Type B pancreatic cell (in vitro differentiated cells): ENCODE measurements at regions not wholly inside any gene's neighbourhood (a gene's known extent, or its start where the extent isn't known, plus 50 kb on each side); places are given as distances from the start of the nearest gene placed in this dataset.

ENCODE experiments used
- DNase-seq: peaks from one replicate; pipeline ENCODE4 v3.0.0; 2021; ENCODE audit warnings: mixed read lengths; ENCODE audit not compliant: unreplicated experiment; ENCODE audit errors: extremely low spot score
- H3K27ac Mint-ChIP-seq: 2 replicates; pipeline ENCODE4 v1.8.0; 2021; ENCODE audit warnings: mild to moderate bottlenecking, mixed read lengths
- H3K27me3 Mint-ChIP-seq: 2 replicates; pipeline ENCODE4 v1.8.0; 2021; ENCODE audit warnings: mixed read lengths
- H3K36me3 Mint-ChIP-seq: 2 replicates; pipeline ENCODE4 v1.8.0; 2021; ENCODE audit warnings: mixed read lengths
- H3K4me1 Mint-ChIP-seq: one replicate; pipeline ENCODE4 v1.8.0; 2021; ENCODE audit warnings: mixed read lengths; ENCODE audit not compliant: unreplicated experiment
- H3K4me3 Mint-ChIP-seq: 2 replicates; pipeline ENCODE4 v1.8.0; 2021; ENCODE audit warnings: mild to moderate bottlenecking, mixed read lengths
- H3K9me3 Mint-ChIP-seq: 2 replicates; pipeline ENCODE4 v1.8.0; 2021; ENCODE audit warnings: mixed read lengths
- CTCF ChIP-seq: fragments of 200-600 bp; sonication (generic); conservative IDR thresholded peaks from 2 replicates; pipeline ENCODE4 v1.5.0; 2021; ENCODE audit warnings: antibody characterized with exemption, mild to moderate bottlenecking

DNA sequence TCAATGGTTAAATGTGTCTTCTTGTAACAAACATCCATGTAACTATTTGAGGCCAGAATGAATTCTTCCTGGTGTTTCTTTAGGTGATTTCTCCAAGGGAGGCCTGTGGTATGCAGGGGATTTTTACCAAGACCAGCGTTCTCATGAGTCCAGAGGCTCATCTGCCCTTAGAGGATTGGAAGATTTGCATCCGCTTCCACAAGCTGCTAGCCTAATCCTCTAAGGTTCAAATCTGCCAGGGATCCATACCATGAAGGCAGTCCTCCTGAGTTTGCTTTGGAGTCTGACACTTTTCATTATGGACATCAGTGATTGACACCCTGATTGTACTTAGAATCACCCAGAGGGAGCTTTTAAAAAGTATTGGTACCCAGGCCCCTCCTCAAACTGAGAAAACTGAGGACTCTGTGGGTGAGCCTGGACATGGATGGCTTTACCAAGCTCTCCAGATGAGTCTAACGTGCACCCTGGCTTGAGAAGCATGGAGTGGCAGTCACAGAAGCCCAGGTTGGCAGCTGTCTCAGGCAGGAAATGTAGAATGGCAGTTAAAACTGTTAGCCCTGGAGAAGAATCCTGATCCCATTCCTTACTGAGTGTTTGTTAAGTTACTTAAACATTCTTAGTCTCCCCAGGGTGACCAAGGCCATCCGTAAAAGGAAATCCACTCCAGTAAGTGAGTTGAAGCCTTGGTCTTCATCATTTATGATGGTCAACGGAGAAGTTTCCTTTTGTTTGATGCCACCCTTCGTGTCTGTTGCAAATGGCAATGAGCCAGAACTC lies 95.3 kb upstream of the RMDN2 start:
- H3K36me3 Mint-ChIP-seq: no peaks in the 10 kb centered on the region
- H3K4me3 Mint-ChIP-seq: no peak overlapping the region
- TF ChIP-seq CTCF: no peak
- no peaks in the 10 kb centered on the region for H3K9me3 Mint-ChIP-seq
- H3K27me3 Mint-ChIP-seq: peaks cover 4% of the 10 kb centered on the region
- no peak overlapping the region for H3K27ac Mint-ChIP-seq
- H3K4me1 Mint-ChIP-seq: peaks cover 29% of the 10 kb centered on the region
- DNase-seq: no peak

- H3K4me1 Mint-ChIP-seq: peaks cover 29% of the 10 kb centered on the region
- DNase-seq: no peak
- no peaks in the 10 kb centered on the region for H3K9me3 Mint-ChIP-seq
- no peak overlapping the region for H3K4me3 Mint-ChIP-seq
- H3K27ac Mint-ChIP-seq: no peak overlapping the region
- peaks cover 4% of the 10 kb centered on the region for H3K27me3 Mint-ChIP-seq
- no peaks in the 10 kb centered on the region for H3K36me3 Mint-ChIP-seq
- no peak for TF ChIP-seq CTCF
Measured at GRCh38 chr2:37830636-37831035, 94.5 kb upstream of the RMDN2 start.

GRCh38 chr2:37831081-37831780 lies 93.9 kb upstream of the RMDN2 start:
- H3K27me3 Mint-ChIP-seq: peaks cover 4% of the 10 kb centered on the region
- no peak for TF ChIP-seq CTCF
- no peak overlapping the region for H3K27ac Mint-ChIP-seq
- peaks cover 29% of the 10 kb centered on the region for H3K4me1 Mint-ChIP-seq
- DNase-seq: no peak
- no peaks in the 10 kb centered on the region for H3K9me3 Mint-ChIP-seq
- no peak overlapping the region for H3K4me3 Mint-ChIP-seq
- H3K36me3 Mint-ChIP-seq: no peaks in the 10 kb centered on the region

- Mint-ChIP-seq H3K4me1 (peaks cover 30% of the 10 kb centered on the region), H3K4me3 (no peak overlapping the region), H3K27me3 (peaks cover 4% of the 10 kb centered on the region), H3K9me3 (no peaks in the 10 kb centered on the region), H3K27ac (peak overlapping the region; percentile 4), H3K36me3 (no peaks in the 10 kb centered on the region)
- peak; percentile 83 for TF ChIP-seq CTCF
- DNase-seq: peak; percentile 79
Measured at GRCh38 chr2:37832590-37833197, 92.4 kb upstream of the RMDN2 start.

GRCh38 chr2:37833423-37833822 lies 91.7 kb upstream of the RMDN2 start:
- Mint-ChIP-seq H3K4me1 (peaks cover 30% of the 10 kb centered on the region), H3K27ac (no peak overlapping the region), H3K4me3 (no peak overlapping the region), H3K27me3 (peaks cover 4% of the 10 kb centered on the region), H3K36me3 (no peaks in the 10 kb centered on the region), H3K9me3 (no peaks in the 10 kb centered on the region)
- no peak for TF ChIP-seq CTCF
- DNase-seq: no peak
